Neuronal stem cell (in vitro differentiated cells): ENCODE measurements at regions not wholly inside any gene's neighbourhood (a gene's known extent, or its start where the extent isn't known, plus 50 kb on each side); places are given as distances from the start of the nearest gene placed in this dataset.

Experiments
- DNase-seq: peaks from one replicate; pipeline ENCODE4 v3.0.0-alpha.2; 2013; ENCODE audit warnings: low spot score
- H2AFZ ChIP-seq: one replicate; pipeline ENCODE4 v1.6.1; 2013; ENCODE audit warnings: mild to moderate bottlenecking, low read length, inconsistent platforms
- H2AK5ac ChIP-seq: 2 replicates; pipeline ENCODE4 v1.6.1; 2013; ENCODE audit warnings: low read depth, mild to moderate bottlenecking, inconsistent platforms, low read length, moderate library complexity, mixed read lengths
- H2BK120ac ChIP-seq: 2 replicates; pipeline ENCODE4 v1.6.1; 2013; ENCODE audit warnings: low read depth, mild to moderate bottlenecking, inconsistent platforms, low read length, moderate library complexity, mixed read lengths
- H2BK12ac ChIP-seq: one replicate; pipeline ENCODE4 v1.6.1; 2013; ENCODE audit warnings: low read length, inconsistent platforms
- H2BK15ac ChIP-seq: 2 replicates; pipeline ENCODE4 v1.6.1; 2013; ENCODE audit warnings: mild to moderate bottlenecking, low read length, inconsistent platforms, mixed read lengths
- H2BK5ac ChIP-seq: one replicate; pipeline ENCODE4 v1.6.1; 2013; ENCODE audit warnings: inconsistent platforms, mild to moderate bottlenecking, low read length, moderate library complexity
- H3K14ac ChIP-seq: one replicate; pipeline ENCODE4 v1.6.1; 2013; ENCODE audit warnings: low read length, inconsistent platforms
- H3K18ac ChIP-seq: 2 replicates; pipeline ENCODE4 v1.6.1; 2013; ENCODE audit warnings: low read length, inconsistent platforms
- H3K23ac ChIP-seq: 2 replicates; pipeline ENCODE4 v1.6.1; 2013; ENCODE audit warnings: low read depth, mild to moderate bottlenecking, mixed read lengths, low read length, inconsistent platforms; ENCODE audit not compliant: poor library complexity
- H3K27ac ChIP-seq: replicated peaks from 3 replicates; pipeline ENCODE4 v1.5.1; 2013; ENCODE audit warnings: low read length, inconsistent platforms
- H3K27me3 ChIP-seq, 3 experiments: 2 replicates each; pipeline ENCODE4 v1.6.1; 2013; ENCODE audit warnings: low read length in 3 of 3, mild to moderate bottlenecking in 2 of 3, inconsistent platforms in 1 of 3, low read depth in 1 of 3, mixed read lengths in 1 of 3, moderate library complexity in 1 of 3; ENCODE audit not compliant: control insufficient read depth in 3 of 3, insufficient read depth in 3 of 3
- H3K36me3 ChIP-seq, 2 donors: replicated peaks in 1 of 2; 2 replicates each; pipeline ENCODE4 v1.6.1; 2013; ENCODE audit warnings: low read length in 2 of 2; ENCODE audit not compliant: control insufficient read depth in 2 of 2, insufficient read depth in 2 of 2
- H3K4ac ChIP-seq: 2 replicates; pipeline ENCODE4 v1.6.1; 2013; ENCODE audit warnings: inconsistent platforms, mild to moderate bottlenecking, low read length, moderate library complexity
- H3K4me1 ChIP-seq, 2 donors: 1 replicate in 1 of 2; 2 replicates in 1 of 2; pipeline ENCODE4 v1.6.1; 2013; ENCODE audit warnings: low read length in 2 of 2, low read depth in 1 of 2; ENCODE audit not compliant: control insufficient read depth in 2 of 2, insufficient read depth in 1 of 2
- H3K4me2 ChIP-seq: one replicate; pipeline ENCODE4 v1.6.1; 2013; ENCODE audit warnings: mild to moderate bottlenecking, low read length, inconsistent platforms; ENCODE audit not compliant: insufficient read depth, poor library complexity, severe bottlenecking
- H3K4me3 ChIP-seq, 2 donors: 2 replicates each; pipeline ENCODE4 v1.5.1; 2013; ENCODE audit warnings: low read length in 2 of 2, mild to moderate bottlenecking in 2 of 2, inconsistent platforms in 1 of 2, moderate library complexity in 1 of 2
- H3K79me1 ChIP-seq: one replicate; pipeline ENCODE4 v1.6.1; 2013; ENCODE audit warnings: low read depth, mild to moderate bottlenecking, inconsistent platforms, low read length, moderate library complexity
- H3K9ac ChIP-seq: one replicate; pipeline ENCODE4 v1.6.1; 2013; ENCODE audit warnings: mild to moderate bottlenecking, low read depth, low read length, inconsistent platforms; ENCODE audit not compliant: poor library complexity
- H3K9me3 ChIP-seq, 2 donors: replicated peaks in 1 of 2; 2 replicates each; pipeline versions ENCODE3 to v1.6.1; 2013; ENCODE audit warnings: low read length in 2 of 2, mild to moderate bottlenecking in 2 of 2, inconsistent platforms in 1 of 2, low read depth in 1 of 2, mixed read lengths in 1 of 2, moderate library complexity in 1 of 2; ENCODE audit not compliant: control insufficient read depth in 2 of 2, insufficient read depth in 1 of 2
- H4K8ac ChIP-seq: one replicate; pipeline ENCODE4 v1.6.1; 2013; ENCODE audit warnings: low read depth, mild to moderate bottlenecking, inconsistent platforms, low read length, moderate library complexity
- H4K91ac ChIP-seq: one replicate; pipeline ENCODE4 v1.6.1; 2013; ENCODE audit warnings: low read length, low read depth, mild to moderate bottlenecking, inconsistent platforms; ENCODE audit not compliant: poor library complexity
- WGBS, 2 donors: extraction: QIAGEN DNeasy Blood & Tissue Kit; methylation state at CpG; one replicate each; pipeline ENCODE4 v1.1.7; 2013; ENCODE audit warnings: missing lambda C conversion rate in 2 of 2, mixed read lengths in 1 of 2; ENCODE audit not compliant: insufficient read length in 2 of 2, insufficient replicate concordance in 1 of 2; ENCODE audit errors: extremely low coverage in 2 of 2; 5-methylcytosine and 5-hydroxymethylcytosine counted together

GRCh38 chr1:219774386-219774785 lies 154.0 kb downstream of the SLC30A10 start:
- Histone ChIP-seq H3K27ac (no peak overlapping the region), H3K14ac (no peak overlapping the region), H4K91ac (no peak overlapping the region), H2AK5ac (no peak overlapping the region), H4K8ac (no peak overlapping the region), H2BK5ac (no peak overlapping the region), H3K79me1 (no peaks in the 10 kb centered on the region), H3K9me3 (peaks cover 0 to 2% of the 10 kb centered on the region in 2 donors), H2BK15ac (no peak overlapping the region), H3K4me1 (peaks cover 0 to 11% of the 10 kb centered on the region in 2 donors), H3K4me2 (no peak overlapping the region), H3K27me3 (no peaks in the 10 kb centered on the region), H2BK120ac (no peak overlapping the region), H2AFZ (no peak overlapping the region), H3K36me3 (no peaks in the 10 kb centered on the region), H3K23ac (no peak overlapping the region), H3K4ac (no peak overlapping the region), H3K9ac (no peak overlapping the region), H2BK12ac (no peak overlapping the region), H3K18ac (no peak overlapping the region), H3K4me3 (no peak overlapping the region)
- WGBS, 2 donors: no CpG with 5 or more reads among the region's 2 CpGs
- DNase-seq: no peak

DNA sequence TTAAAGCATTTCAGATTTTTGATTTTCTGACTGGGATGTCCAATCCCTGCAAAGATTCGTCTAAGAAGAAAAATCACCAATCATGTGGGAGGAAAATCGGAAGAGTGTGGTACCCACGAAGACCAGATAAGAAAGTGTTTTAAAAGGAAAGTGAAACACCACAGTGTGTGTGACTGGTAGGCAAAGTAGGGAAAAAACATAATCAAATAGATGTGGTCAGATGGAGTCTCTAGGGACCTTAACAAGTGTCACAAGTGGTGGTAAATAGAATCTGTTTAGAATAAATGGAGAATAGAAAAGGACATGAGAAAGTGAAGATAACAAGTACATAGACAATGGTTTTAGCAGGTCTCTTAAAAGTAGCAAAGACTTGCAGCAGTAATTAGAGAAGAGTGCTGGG lies 154.6 kb downstream of the SLC30A10 start:
- no peak overlapping the region for H2AFZ ChIP-seq
- no peak overlapping the region for H3K4ac ChIP-seq
- no peak overlapping the region for H3K9ac ChIP-seq
- no peak overlapping the region for H3K14ac ChIP-seq
- peaks cover 0 to 2% of the 10 kb centered on the region in 2 donors for H3K9me3 ChIP-seq
- H3K4me1 ChIP-seq: peaks cover 0 to 11% of the 10 kb centered on the region in 2 donors
- no peak overlapping the region for H3K23ac ChIP-seq
- no peaks in the 10 kb centered on the region for H3K27me3 ChIP-seq
- no peak overlapping the region for H2BK15ac ChIP-seq
- no peak overlapping the region for H2BK120ac ChIP-seq
- no peak overlapping the region for H2BK5ac ChIP-seq
- no peak overlapping the region for H3K4me3 ChIP-seq
- DNase-seq: no peak
- H2AK5ac ChIP-seq: no peak overlapping the region
- no peak overlapping the region for H3K18ac ChIP-seq
- H4K91ac ChIP-seq: no peak overlapping the region
- H3K36me3 ChIP-seq: no peaks in the 10 kb centered on the region
- no peaks in the 10 kb centered on the region for H3K79me1 ChIP-seq
- H3K4me2 ChIP-seq: no peak overlapping the region
- no peak overlapping the region for H2BK12ac ChIP-seq
- no CpG with 5 or more reads among the region's 3 CpGs for WGBS, 2 donors
- no peak overlapping the region for H3K27ac ChIP-seq
- no peak overlapping the region for H4K8ac ChIP-seq

DNA sequence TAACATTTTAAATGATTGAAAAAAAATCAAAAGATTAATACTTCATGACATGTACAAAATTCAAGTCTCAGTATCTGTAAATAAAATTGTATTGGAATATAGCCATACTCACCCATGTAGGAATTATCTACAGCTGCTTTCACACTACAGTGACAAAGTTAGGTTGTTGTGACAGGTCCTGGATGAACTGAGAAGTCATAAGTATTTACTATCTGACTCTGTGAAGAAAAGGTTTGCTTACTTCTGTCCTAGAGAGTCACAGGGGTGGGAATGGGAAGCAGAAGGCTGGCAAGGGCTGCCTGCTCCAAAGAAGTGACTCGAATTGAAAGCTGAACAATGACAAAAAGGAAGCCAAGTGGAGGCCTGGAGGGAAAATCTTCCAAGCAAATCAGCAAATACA lies 155.2 kb downstream of the SLC30A10 start:
- no CpG with 5 or more reads among the region's 1 CpG for WGBS, 2 donors
- no peak overlapping the region for H2AK5ac ChIP-seq
- peaks cover 0 to 2% of the 10 kb centered on the region in 2 donors for H3K9me3 ChIP-seq
- no peak overlapping the region for H2BK120ac ChIP-seq
- no peak overlapping the region for H2BK12ac ChIP-seq
- H3K79me1 ChIP-seq: no peaks in the 10 kb centered on the region
- H2BK15ac ChIP-seq: no peak overlapping the region
- H3K14ac ChIP-seq: no peak overlapping the region
- no peak overlapping the region for H3K4ac ChIP-seq
- H3K27ac ChIP-seq: no peak overlapping the region
- no peak overlapping the region for H4K8ac ChIP-seq
- H3K4me3 ChIP-seq: no peak overlapping the region
- no peak overlapping the region for H3K9ac ChIP-seq
- H2BK5ac ChIP-seq: no peak overlapping the region
- DNase-seq: no peak
- H3K18ac ChIP-seq: no peak overlapping the region
- no peak overlapping the region for H4K91ac ChIP-seq
- H3K36me3 ChIP-seq: no peaks in the 10 kb centered on the region
- no peak overlapping the region for H3K23ac ChIP-seq
- no peak overlapping the region for H2AFZ ChIP-seq
- no peak overlapping the region for H3K4me2 ChIP-seq
- no peaks in the 10 kb centered on the region for H3K27me3 ChIP-seq
- peaks cover 0 to 11% of the 10 kb centered on the region in 2 donors for H3K4me1 ChIP-seq

DNA sequence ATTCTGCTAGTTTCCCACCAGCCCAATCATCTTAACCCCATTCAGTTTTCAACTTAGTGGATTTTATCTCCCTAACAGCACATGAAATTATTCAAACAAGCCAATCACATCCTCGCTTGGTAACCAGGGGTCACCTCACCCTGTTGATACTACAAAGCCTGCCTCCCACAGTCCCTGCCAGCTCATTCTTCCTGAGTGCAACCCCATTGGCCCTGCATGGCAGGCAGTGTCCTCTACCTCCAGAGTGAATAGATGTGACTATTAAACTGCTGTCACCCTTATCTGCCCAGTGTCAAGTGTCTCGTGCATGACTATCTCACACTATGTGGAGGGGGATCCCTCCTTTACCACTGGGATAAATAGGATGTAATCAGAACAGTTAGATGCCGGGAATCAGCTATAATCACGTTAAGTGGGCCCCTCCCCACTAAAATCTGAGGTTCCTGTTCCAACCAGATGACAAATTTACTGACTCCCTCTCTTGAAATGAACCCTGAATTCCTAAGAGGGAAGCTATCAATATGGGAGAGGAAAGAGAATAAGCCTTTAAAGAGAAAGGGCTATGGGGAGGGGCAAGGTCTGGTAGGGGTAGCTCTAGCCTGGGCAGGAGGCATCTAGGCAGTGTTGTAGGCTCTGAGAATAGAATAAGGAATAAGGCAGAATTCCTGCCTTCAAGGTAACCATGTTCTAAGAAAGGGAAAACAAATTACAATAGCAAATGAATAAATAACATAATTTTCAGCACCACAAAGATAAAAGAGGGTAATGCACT lies 155.9 kb downstream of the SLC30A10 start:
- no peak overlapping the region for H2AK5ac ChIP-seq
- no peak for DNase-seq

More for the DNA sequence above, 155.9 kb downstream of the SLC30A10 start:
- no peak overlapping the region for H3K4me2 ChIP-seq
- no peak overlapping the region for H3K4ac ChIP-seq
- no peak overlapping the region for H4K8ac ChIP-seq
- no CpG with 5 or more reads among the region's 4 CpGs for WGBS, 2 donors
- no peak overlapping the region for H2BK5ac ChIP-seq
- H3K9me3 ChIP-seq: peaks cover 0 to 2% of the 10 kb centered on the region in 2 donors
- H3K23ac ChIP-seq: no peak overlapping the region
- H3K14ac ChIP-seq: no peak overlapping the region
- no peaks in the 10 kb centered on the region for H3K27me3 ChIP-seq
- H2BK12ac ChIP-seq: no peak overlapping the region
- H3K36me3 ChIP-seq: no peaks in the 10 kb centered on the region
- H3K4me3 ChIP-seq: no peak overlapping the region
- H3K9ac ChIP-seq: no peak overlapping the region
- no peaks in the 10 kb centered on the region for H3K79me1 ChIP-seq
- no peak overlapping the region for H2BK15ac ChIP-seq
- no peak overlapping the region for H3K18ac ChIP-seq
- no peak overlapping the region for H3K27ac ChIP-seq
- H2BK120ac ChIP-seq: no peak overlapping the region
- H3K4me1 ChIP-seq: peaks cover 0 to 11% of the 10 kb centered on the region in 2 donors
- no peak overlapping the region for H2AFZ ChIP-seq
- H4K91ac ChIP-seq: no peak overlapping the region
